Astrocyte (in vitro differentiated cells and primary cell): ENCODE measurements at regions not wholly inside any gene's neighbourhood (a gene's known extent, or its start where the extent isn't known, plus 50 kb on each side); places are given as distances from the start of the nearest gene placed in this dataset.

Source experiments
- EZH2 ChIP-seq: IDR thresholded peaks from 2 replicates; pipeline ENCODE4 v1.6.1; 2012; ENCODE audit warnings: mild to moderate bottlenecking, low read length, inconsistent platforms; ENCODE audit not compliant: insufficient read depth
- TF ChIP-seq, protein P1 (sequence below): IDR thresholded peaks from 2 replicates; pipeline ENCODE4 v1.5.1; 2011; ENCODE audit warnings: low read depth, mild to moderate bottlenecking, inconsistent platforms, low read length, moderate library complexity; ENCODE audit not compliant: insufficient read depth

DNA sequence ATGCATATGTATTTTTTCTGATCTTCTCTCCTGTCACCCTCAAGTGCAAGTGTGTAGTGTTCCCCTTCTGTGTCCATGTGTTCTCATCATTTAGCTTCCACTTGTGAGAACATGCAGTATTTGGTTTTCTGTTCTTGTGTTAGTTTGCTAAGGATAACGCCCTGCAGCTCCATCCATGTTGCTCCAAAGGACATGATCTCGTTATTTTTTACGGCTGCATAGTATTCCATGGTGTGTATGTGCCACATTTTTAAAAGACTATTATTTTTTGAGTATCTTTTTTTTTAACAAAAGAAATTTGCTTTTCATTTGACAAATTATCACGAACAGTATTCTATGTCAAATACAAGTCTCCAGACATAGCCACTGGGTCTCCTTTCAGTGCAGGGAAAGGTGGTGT, 110.1 kb upstream of the ZNF746 start:
- TF ChIP-seq, protein P1, sequence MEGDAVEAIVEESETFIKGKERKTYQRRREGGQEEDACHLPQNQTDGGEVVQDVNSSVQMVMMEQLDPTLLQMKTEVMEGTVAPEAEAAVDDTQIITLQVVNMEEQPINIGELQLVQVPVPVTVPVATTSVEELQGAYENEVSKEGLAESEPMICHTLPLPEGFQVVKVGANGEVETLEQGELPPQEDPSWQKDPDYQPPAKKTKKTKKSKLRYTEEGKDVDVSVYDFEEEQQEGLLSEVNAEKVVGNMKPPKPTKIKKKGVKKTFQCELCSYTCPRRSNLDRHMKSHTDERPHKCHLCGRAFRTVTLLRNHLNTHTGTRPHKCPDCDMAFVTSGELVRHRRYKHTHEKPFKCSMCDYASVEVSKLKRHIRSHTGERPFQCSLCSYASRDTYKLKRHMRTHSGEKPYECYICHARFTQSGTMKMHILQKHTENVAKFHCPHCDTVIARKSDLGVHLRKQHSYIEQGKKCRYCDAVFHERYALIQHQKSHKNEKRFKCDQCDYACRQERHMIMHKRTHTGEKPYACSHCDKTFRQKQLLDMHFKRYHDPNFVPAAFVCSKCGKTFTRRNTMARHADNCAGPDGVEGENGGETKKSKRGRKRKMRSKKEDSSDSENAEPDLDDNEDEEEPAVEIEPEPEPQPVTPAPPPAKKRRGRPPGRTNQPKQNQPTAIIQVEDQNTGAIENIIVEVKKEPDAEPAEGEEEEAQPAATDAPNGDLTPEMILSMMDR, result no peak
- TF ChIP-seq EZH2, result no peak
